Tibial artery (tissue), 4 donors: ENCODE measurements at regions not wholly inside any gene's neighbourhood (a gene's known extent, or its start where the extent isn't known, plus 50 kb on each side); places are given as distances from the start of the nearest gene placed in this dataset.

ENCODE experiments used
- DNase-seq, 2 donors: peaks; one replicate each; pipeline ENCODE4 v3.0.0-alpha.2; 2019
- H3K27ac ChIP-seq, 2 donors: fragments of 200-600 bp; sonication (generic) in 1 of 2; 1 replicate in 1 of 2; 2 replicates in 1 of 2; pipeline ENCODE4 v1.5.1; 2018 to 2019; ENCODE audit warnings: mild to moderate bottlenecking in 1 of 2
- H3K27me3 ChIP-seq, 2 donors: fragments of 200-600 bp; sonication (generic) in 1 of 2; one replicate each; pipeline versions ENCODE4 v1.5.1 to v1.6.0; 2016 to 2019
- H3K36me3 ChIP-seq, 3 donors: fragments of 200-600 bp; sonication (generic) in 2 of 3; one replicate each; pipeline ENCODE4 v1.5.1; 2016 to 2019; ENCODE audit warnings: mild to moderate bottlenecking in 2 of 3
- H3K4me1 ChIP-seq, 4 donors: fragments of 200-600 bp; sonication (generic) in 2 of 4; 1 replicate in 3 of 4; 2 replicates in 1 of 4; pipeline ENCODE4 v1.5.1; 2016 to 2019
- H3K4me3 ChIP-seq, 2 donors: fragments of 200-600 bp; sonication (generic) in 1 of 2; 1 replicate in 1 of 2; 2 replicates in 1 of 2; pipeline ENCODE4 v1.5.1; 2018 to 2019; ENCODE audit warnings: mild to moderate bottlenecking in 2 of 2
- H3K9me3 ChIP-seq, 3 donors: fragments of 200-600 bp; sonication (generic) in 1 of 3; one replicate each; pipeline ENCODE4 v1.5.1; 2016 to 2019
- CTCF ChIP-seq, 2 experiments: fragments of 200-600 bp in 1 of 2; fragments of 450-650 bp in 1 of 2; IDR thresholded peaks; one replicate each; pipeline ENCODE4 v1.5.1; 2017 to 2019; ENCODE audit warnings: antibody characterized with exemption in 2 of 2, mild to moderate bottlenecking in 1 of 2, moderate library complexity in 1 of 2
- intact Hi-C: fragments of 100-400 bp; cut with DNase I; formaldehyde crosslinking; loops from one replicate; pipeline ENCODE4 v1.15.0; 2023; ENCODE audit warnings: low total_unique reads

GRCh38 chr2:187207126-187207525 is 240.9 kb downstream of the CALCRL start:
- peaks cover 0 to 8% (median 0%) of the 10 kb centered on the region in 3 donors for H3K9me3 ChIP-seq
- no peak overlapping the region for H3K27ac ChIP-seq
- no peak overlapping the region for H3K4me3 ChIP-seq
- H3K4me1 ChIP-seq, result no peaks in the 10 kb centered on the region
- no peak for TF ChIP-seq CTCF (IDR thresholded peaks at IDR 0.05)
- H3K27me3 ChIP-seq, result no peaks in the 10 kb centered on the region
- intact Hi-C loops, result no loop called here
- no peak for DNase-seq
- no peaks in the 10 kb centered on the region for H3K36me3 ChIP-seq

- H3K27ac ChIP-seq, result no peak overlapping the region
- no peaks in the 10 kb centered on the region for H3K27me3 ChIP-seq
- TF ChIP-seq CTCF (IDR thresholded peaks at IDR 0.05), result no peak
- no peak for DNase-seq
- peaks cover 0 to 3% (median 0%) of the 10 kb centered on the region in 3 donors for H3K9me3 ChIP-seq
- intact Hi-C loops, result no loop called here
- no peaks in the 10 kb centered on the region for H3K4me1 ChIP-seq
- H3K4me3 ChIP-seq, result no peak overlapping the region
- no peaks in the 10 kb centered on the region for H3K36me3 ChIP-seq
Measured at GRCh38 chr2:187206471-187206870, 241.6 kb downstream of the CALCRL start.

- H3K4me1 ChIP-seq, result no peaks in the 10 kb centered on the region
- no peak for TF ChIP-seq CTCF (IDR thresholded peaks at IDR 0.05)
- no peaks in the 10 kb centered on the region for H3K9me3 ChIP-seq
- intact Hi-C loops, result no loop called here
- no peaks in the 10 kb centered on the region for H3K27me3 ChIP-seq
- DNase-seq, result no peak
- H3K27ac ChIP-seq, result no peak overlapping the region
- no peak overlapping the region for H3K4me3 ChIP-seq
- H3K36me3 ChIP-seq, result no peaks in the 10 kb centered on the region
Measured at GRCh38 chr2:187206071-187206470, 242.0 kb downstream of the CALCRL start.

DNA sequence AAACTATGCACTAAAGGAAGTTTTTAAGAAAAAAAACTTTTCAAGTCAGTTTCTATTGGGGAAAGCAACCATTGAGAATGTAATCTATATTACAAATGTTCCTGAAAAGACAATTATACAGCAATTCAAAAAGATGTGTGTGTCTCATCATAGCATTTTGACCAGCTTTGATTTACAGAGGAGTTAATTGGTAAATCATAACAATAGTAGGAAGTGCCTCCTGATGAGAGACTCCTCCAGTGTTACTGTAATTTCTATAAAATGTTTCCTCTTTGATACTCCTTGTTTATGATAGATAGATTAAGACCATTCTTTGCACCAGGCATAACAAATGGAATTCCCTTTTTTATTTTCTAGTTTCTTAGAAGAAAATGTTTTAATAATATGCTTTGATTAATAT is 249.9 kb downstream of the CALCRL start:
- H3K9me3 ChIP-seq, result no peaks in the 10 kb centered on the region
- no peaks in the 10 kb centered on the region for H3K36me3 ChIP-seq
- intact Hi-C loops, result no loop called here
- no peaks in the 10 kb centered on the region for H3K4me1 ChIP-seq
- no peak for DNase-seq
- H3K27ac ChIP-seq, result no peak overlapping the region
- no peak for TF ChIP-seq CTCF (IDR thresholded peaks at IDR 0.05)
- H3K4me3 ChIP-seq, result no peak overlapping the region
- H3K27me3 ChIP-seq, result no peaks in the 10 kb centered on the region

DNA sequence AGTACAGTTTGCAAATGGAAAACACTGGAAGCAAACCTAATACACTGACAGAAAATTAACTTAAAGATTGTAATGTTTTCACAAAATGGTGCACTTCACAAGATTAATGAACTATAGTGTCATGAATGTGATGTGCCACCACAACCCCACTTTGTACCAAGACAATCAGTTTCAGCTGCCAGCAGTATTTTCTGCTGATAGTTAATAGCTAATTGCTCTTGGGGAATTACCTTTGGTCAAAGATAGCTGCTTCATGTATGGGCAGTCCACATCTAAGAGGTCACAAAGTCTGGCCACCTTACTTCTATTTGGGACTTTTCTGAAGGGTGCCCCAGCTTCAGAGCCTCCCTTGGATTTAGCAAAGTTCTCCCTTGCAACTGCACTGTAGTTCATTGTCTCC is 254.0 kb downstream of the CALCRL start:
- H3K4me1 ChIP-seq, result no peaks in the 10 kb centered on the region
- no peak overlapping the region for H3K27ac ChIP-seq
- no peaks in the 10 kb centered on the region for H3K27me3 ChIP-seq
- intact Hi-C loops, result no loop called here
- TF ChIP-seq CTCF (IDR thresholded peaks at IDR 0.05), result no peak
- H3K9me3 ChIP-seq, result no peaks in the 10 kb centered on the region
- H3K4me3 ChIP-seq, result no peak overlapping the region
- no peak for DNase-seq
- no peaks in the 10 kb centered on the region for H3K36me3 ChIP-seq
